GM23338 (cell line): ENCODE measurements at regions not wholly inside any gene's neighbourhood (a gene's known extent, or its start where the extent isn't known, plus 50 kb on each side); places are given as distances from the start of the nearest gene placed in this dataset.

Source experiments
- CREB1 ChIP-seq: fragments of 250-450 bp; sonication (Bioruptor Pico); IDR thresholded peaks from 2 replicates; pipeline ENCODE4 v1.5.0; 2020; ENCODE audit warnings: low read depth, mild to moderate bottlenecking, moderate library complexity
- EZH2 ChIP-seq: fragments of 200-600 bp; sonication (generic); IDR thresholded peaks from one replicate; pipeline ENCODE4 v1.8.0; 2017; ENCODE audit warnings: antibody characterized with exemption, mild to moderate bottlenecking, low read depth; ENCODE audit not compliant: unreplicated experiment
- EZH2phosphoT487 ChIP-seq: fragments of 200-600 bp; sonication (generic); IDR thresholded peaks from one replicate; pipeline ENCODE4 v1.8.1; 2018; ENCODE audit warnings: antibody characterized with exemption; ENCODE audit not compliant: unreplicated experiment
- NANOG ChIP-seq: IDR thresholded peaks from 2 replicates; pipeline ENCODE4 v1.6.1; 2016; ENCODE audit warnings: antibody characterized with exemption, borderline replicate concordance
- POLR2AphosphoS5 ChIP-seq: IDR thresholded peaks from 2 replicates; pipeline ENCODE4 v1.6.1; 2016; ENCODE audit warnings: antibody characterized with exemption, low read depth
- ZNF114 ChIP-seq: fragments of 250-450 bp; sonication (Bioruptor Pico); IDR thresholded peaks from 2 replicates; pipeline ENCODE4 v1.5.0; 2020; ENCODE audit warnings: mild to moderate bottlenecking, moderate library complexity
- TF ChIP-seq, protein P1 (sequence below), 2 experiments: fragments of 200-600 bp in 1 of 2; sonication (generic) in 1 of 2; conservative IDR thresholded peaks; 2 replicates each; pipeline versions ENCODE4 v1.5.1 to v1.6.1; 2016 to 2017; ENCODE audit warnings: antibody characterized with exemption in 2 of 2, low read depth in 2 of 2, mild to moderate bottlenecking in 2 of 2, moderate library complexity in 1 of 2
- TF ChIP-seq, protein P2 (sequence below): IDR thresholded peaks from one replicate; pipeline ENCODE4 v1.6.1; 2018; ENCODE audit warnings: antibody characterized with exemption; ENCODE audit not compliant: unreplicated experiment
- TF ChIP-seq, protein P3 (sequence below): IDR thresholded peaks from 2 replicates; pipeline ENCODE4 v1.6.1; 2016; ENCODE audit warnings: antibody characterized with exemption

DNA sequence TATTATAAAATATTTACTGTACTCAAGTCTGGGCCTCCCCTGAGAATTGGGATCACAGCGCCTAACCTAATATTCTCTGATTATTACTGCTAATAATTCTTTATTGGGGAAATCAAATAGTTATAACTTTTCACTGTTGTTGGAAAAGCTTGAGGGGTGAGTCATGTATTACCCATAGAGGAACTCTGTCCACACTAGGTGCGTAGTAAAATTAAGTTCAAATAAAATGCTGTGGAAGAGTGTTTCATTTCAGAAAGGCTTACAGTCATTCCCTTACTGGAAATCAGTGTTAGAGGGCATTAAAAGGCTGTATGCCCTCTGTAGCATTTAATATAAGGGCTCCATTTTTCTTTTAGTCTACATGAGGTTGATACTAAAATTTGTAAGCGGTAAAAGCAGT lies 135.0 kb upstream of the NFIA start:
- TF ChIP-seq, protein P1, sequence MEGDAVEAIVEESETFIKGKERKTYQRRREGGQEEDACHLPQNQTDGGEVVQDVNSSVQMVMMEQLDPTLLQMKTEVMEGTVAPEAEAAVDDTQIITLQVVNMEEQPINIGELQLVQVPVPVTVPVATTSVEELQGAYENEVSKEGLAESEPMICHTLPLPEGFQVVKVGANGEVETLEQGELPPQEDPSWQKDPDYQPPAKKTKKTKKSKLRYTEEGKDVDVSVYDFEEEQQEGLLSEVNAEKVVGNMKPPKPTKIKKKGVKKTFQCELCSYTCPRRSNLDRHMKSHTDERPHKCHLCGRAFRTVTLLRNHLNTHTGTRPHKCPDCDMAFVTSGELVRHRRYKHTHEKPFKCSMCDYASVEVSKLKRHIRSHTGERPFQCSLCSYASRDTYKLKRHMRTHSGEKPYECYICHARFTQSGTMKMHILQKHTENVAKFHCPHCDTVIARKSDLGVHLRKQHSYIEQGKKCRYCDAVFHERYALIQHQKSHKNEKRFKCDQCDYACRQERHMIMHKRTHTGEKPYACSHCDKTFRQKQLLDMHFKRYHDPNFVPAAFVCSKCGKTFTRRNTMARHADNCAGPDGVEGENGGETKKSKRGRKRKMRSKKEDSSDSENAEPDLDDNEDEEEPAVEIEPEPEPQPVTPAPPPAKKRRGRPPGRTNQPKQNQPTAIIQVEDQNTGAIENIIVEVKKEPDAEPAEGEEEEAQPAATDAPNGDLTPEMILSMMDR (conservative IDR thresholded peaks at IDR 0.05; ENCODE audit: low read depth in 2 of 2), result no peak
- TF ChIP-seq POLR2AphosphoS5 (no peak), EZH2 (no peak), EZH2phosphoT487 (no peak), CREB1 (CRISPR knock-in tag) (no peak), ZNF114 (CRISPR knock-in tag) (no peak), NANOG (no peak)
- TF ChIP-seq, protein P2, sequence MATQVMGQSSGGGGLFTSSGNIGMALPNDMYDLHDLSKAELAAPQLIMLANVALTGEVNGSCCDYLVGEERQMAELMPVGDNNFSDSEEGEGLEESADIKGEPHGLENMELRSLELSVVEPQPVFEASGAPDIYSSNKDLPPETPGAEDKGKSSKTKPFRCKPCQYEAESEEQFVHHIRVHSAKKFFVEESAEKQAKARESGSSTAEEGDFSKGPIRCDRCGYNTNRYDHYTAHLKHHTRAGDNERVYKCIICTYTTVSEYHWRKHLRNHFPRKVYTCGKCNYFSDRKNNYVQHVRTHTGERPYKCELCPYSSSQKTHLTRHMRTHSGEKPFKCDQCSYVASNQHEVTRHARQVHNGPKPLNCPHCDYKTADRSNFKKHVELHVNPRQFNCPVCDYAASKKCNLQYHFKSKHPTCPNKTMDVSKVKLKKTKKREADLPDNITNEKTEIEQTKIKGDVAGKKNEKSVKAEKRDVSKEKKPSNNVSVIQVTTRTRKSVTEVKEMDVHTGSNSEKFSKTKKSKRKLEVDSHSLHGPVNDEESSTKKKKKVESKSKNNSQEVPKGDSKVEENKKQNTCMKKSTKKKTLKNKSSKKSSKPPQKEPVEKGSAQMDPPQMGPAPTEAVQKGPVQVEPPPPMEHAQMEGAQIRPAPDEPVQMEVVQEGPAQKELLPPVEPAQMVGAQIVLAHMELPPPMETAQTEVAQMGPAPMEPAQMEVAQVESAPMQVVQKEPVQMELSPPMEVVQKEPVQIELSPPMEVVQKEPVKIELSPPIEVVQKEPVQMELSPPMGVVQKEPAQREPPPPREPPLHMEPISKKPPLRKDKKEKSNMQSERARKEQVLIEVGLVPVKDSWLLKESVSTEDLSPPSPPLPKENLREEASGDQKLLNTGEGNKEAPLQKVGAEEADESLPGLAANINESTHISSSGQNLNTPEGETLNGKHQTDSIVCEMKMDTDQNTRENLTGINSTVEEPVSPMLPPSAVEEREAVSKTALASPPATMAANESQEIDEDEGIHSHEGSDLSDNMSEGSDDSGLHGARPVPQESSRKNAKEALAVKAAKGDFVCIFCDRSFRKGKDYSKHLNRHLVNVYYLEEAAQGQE, result no peak
- TF ChIP-seq, protein P3, sequence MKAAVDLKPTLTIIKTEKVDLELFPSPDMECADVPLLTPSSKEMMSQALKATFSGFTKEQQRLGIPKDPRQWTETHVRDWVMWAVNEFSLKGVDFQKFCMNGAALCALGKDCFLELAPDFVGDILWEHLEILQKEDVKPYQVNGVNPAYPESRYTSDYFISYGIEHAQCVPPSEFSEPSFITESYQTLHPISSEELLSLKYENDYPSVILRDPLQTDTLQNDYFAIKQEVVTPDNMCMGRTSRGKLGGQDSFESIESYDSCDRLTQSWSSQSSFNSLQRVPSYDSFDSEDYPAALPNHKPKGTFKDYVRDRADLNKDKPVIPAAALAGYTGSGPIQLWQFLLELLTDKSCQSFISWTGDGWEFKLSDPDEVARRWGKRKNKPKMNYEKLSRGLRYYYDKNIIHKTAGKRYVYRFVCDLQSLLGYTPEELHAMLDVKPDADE, result no peak
